GM18909 (cell line): ENCODE measurements at regions not wholly inside any gene's neighbourhood (a gene's known extent, or its start where the extent isn't known, plus 50 kb on each side); places are given as distances from the start of the nearest gene placed in this dataset.

Source experiments
- ATAC-seq: cut with Tn5 transposase; IDR thresholded peaks from one replicate; pipeline ENCODE4 v1.9.1; 2021; ENCODE audit warnings: mild to moderate bottlenecking; ENCODE audit not compliant: unreplicated experiment, poor library complexity

- no peak for ATAC-seq
These were observed 1224.0 kb downstream of the SLC16A7 start for GRCh38 chr12:60819794-60820193.

GRCh38 chr12:60822580-60822979, 1226.8 kb downstream of the SLC16A7 start:
- ATAC-seq: no peak

GRCh38 chr12:60830381-60830780, 1234.6 kb downstream of the SLC16A7 start:
- no peak for ATAC-seq

- ATAC-seq: no peak
These were observed 1236.5 kb downstream of the SLC16A7 start for GRCh38 chr12:60832290-60832689.

GRCh38 chr12:60834372-60834771, 1238.5 kb downstream of the SLC16A7 start:
- no peak for ATAC-seq

GRCh38 chr12:60834806-60835205, 1239.0 kb downstream of the SLC16A7 start:
- no peak for ATAC-seq

GRCh38 chr12:60836651-60837050, 1240.8 kb downstream of the SLC16A7 start:
- no peak for ATAC-seq

- ATAC-seq: no peak
These were observed 1246.4 kb downstream of the SLC16A7 start for GRCh38 chr12:60842181-60842580.

- ATAC-seq: no peak
These were observed 1248.3 kb downstream of the SLC16A7 start for GRCh38 chr12:60844101-60844500.

GRCh38 chr12:60844875-60845274, 1249.0 kb downstream of the SLC16A7 start:
- no peak for ATAC-seq

- no peak for ATAC-seq
These were observed 1249.9 kb downstream of the SLC16A7 start for GRCh38 chr12:60845696-60846095.

GRCh38 chr12:60847281-60847680, 1251.5 kb downstream of the SLC16A7 start:
- ATAC-seq: no peak

GRCh38 chr12:60849723-60850122, 1253.9 kb downstream of the SLC16A7 start:
- no peak for ATAC-seq

GRCh38 chr12:60853407-60853806, 1257.6 kb downstream of the SLC16A7 start:
- no peak for ATAC-seq

GRCh38 chr12:60863421-60863820, 1267.6 kb downstream of the SLC16A7 start:
- no peak for ATAC-seq

- ATAC-seq: no peak
These were observed 1276.4 kb downstream of the SLC16A7 start for GRCh38 chr12:60872219-60872618.

- ATAC-seq: no peak
These were observed 1277.3 kb downstream of the SLC16A7 start for GRCh38 chr12:60872850-60873713.

GRCh38 chr12:60874091-60874490, 1278.3 kb downstream of the SLC16A7 start:
- ATAC-seq: no peak

- ATAC-seq: no peak
These were observed 1325.1 kb downstream of the SLC16A7 start for GRCh38 chr12:60920841-60921495.

GRCh38 chr12:60921541-60921940, 1325.7 kb downstream of the SLC16A7 start:
- ATAC-seq: no peak

GRCh38 chr12:60926256-60926655, 1330.4 kb downstream of the SLC16A7 start:
- no peak for ATAC-seq

GRCh38 chr12:60930151-60930550, 1330.1 kb upstream of the USP15 start:
- no peak for ATAC-seq
